ENCODE measurements at regions not wholly inside any gene's neighbourhood (a gene's known extent, or its start where the extent isn't known, plus 50 kb on each side); places are given as distances from the start of the nearest gene placed in this dataset.

DNA sequence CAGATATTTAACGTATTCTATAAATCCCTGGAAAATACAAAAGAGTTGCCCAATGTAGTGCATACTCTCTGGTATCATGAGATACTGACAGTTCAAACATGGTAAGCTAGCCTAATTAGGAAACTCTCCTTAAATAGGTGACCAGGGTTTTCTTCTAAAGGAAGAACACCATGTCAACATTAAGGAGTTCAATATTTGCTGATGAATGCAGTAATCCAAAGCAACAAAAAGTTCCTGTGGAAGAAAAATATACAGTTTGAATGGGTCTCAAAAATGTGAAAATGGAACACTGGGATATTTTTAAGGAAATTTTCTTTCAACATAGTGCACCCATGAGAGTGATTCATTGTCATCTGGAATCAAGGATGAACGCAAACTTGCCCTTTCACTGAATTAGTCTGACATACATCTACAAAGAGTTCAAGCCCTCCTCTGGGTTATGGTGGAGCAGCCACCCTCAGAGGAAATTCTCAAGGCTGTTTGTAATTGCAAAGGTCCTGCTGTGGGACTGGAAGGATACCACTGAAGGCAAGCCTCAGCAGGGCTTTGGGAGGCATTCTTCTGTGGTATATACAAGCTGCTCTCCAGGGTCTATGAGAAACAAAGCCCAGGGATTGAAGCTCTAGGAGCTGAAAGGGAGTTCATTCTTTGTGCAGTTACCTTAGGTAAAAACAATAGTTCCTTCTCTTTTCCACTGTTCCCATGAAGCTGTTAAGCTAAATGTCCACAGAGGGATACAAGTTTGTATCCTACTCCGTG, 700.3 kb downstream of the TUSC7 start:
- no peaks in the 10 kb centered on the region for H3K9me3 ChIP-seq (replicated peaks in 1 of 3)

DNA sequence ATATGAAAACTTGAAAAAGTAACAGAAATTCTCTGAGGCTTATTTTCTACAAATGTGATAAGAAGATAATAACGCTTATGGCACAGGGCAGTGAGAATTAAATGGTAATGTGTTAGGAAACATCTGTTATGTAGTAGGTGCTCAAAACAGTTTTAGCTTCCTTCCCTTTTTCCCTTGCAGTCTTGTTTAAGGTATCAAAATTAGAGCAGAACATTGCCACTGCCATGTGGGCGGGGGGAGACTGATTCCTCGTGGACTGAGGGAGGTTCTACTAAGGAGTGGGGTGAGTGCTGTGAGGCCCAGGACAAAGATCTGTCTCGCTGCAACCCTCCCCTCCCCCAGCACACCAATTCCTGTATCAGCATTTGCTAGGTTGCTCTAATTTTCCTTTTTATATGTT, 702.4 kb downstream of the TUSC7 start:
- no peaks in the 10 kb centered on the region for H3K36me3 ChIP-seq (replicated peaks in 1 of 2)
- peaks cover 0 to 19% of the 10 kb centered on the region in 2 donors for H3K4me1 ChIP-seq (replicated peaks in 1 of 2)
- no peaks in the 10 kb centered on the region for H3K9me3 ChIP-seq (replicated peaks in 1 of 3)
- TF ChIP-seq POLR2A (IDR thresholded peaks at IDR 0.05), result no peak
- TF ChIP-seq, protein P1, sequence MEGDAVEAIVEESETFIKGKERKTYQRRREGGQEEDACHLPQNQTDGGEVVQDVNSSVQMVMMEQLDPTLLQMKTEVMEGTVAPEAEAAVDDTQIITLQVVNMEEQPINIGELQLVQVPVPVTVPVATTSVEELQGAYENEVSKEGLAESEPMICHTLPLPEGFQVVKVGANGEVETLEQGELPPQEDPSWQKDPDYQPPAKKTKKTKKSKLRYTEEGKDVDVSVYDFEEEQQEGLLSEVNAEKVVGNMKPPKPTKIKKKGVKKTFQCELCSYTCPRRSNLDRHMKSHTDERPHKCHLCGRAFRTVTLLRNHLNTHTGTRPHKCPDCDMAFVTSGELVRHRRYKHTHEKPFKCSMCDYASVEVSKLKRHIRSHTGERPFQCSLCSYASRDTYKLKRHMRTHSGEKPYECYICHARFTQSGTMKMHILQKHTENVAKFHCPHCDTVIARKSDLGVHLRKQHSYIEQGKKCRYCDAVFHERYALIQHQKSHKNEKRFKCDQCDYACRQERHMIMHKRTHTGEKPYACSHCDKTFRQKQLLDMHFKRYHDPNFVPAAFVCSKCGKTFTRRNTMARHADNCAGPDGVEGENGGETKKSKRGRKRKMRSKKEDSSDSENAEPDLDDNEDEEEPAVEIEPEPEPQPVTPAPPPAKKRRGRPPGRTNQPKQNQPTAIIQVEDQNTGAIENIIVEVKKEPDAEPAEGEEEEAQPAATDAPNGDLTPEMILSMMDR (IDR thresholded peaks at IDR 0.05), result no peak
- no peak for DNase-seq
- no peak overlapping the region for H3K27ac ChIP-seq
- no peaks in the 10 kb centered on the region for H3K27me3 ChIP-seq
- intact Hi-C loops (cut with DNase I), result no loop called here
- WGBS, 4 donors, result 49 to 57% (median 54%) methylated on average over 4 of the region's 4 CpGs
- H3K4me3 ChIP-seq, result no peak overlapping the region

More for the DNA sequence above, 700.3 kb downstream of the TUSC7 start:
- Histone ChIP-seq H3K27me3 (no peaks in the 10 kb centered on the region), H3K27ac (no peak overlapping the region), H3K4me1 (replicated peaks in 1 of 2) (peaks cover 0 to 19% of the 10 kb centered on the region in 2 donors), H3K4me3 (no peak overlapping the region), H3K36me3 (replicated peaks in 1 of 2) (no peaks in the 10 kb centered on the region)
- 76 to 83% (median 79%) methylated on average over 3 of the region's 3 CpGs for WGBS, 4 donors
- DNase-seq, result no peak
- intact Hi-C loops (cut with DNase I), result no loop called here
- TF ChIP-seq, protein P1 (IDR thresholded peaks at IDR 0.05), result no peak
- TF ChIP-seq POLR2A (IDR thresholded peaks at IDR 0.05), result no peak

DNA sequence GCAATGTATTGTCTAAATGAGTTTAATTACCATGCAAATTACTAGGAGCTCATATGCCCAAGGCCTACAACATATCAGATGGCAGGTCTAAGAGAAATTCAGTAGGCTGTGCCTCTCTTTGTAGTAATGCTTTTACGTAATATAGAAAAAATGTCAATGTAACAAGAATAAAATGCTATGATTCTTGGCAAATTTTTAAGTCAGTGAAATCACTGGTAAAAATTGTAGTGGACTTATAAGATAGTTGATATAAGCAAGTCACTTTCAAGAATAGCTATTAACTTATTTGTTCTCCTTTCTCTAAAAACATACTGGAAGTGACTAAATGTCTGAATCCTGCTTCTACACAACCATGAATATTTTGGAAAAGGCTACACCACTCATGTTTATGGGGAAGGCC, 707.8 kb downstream of the TUSC7 start:
- Histone ChIP-seq H3K27ac (no peak overlapping the region), H3K9me3 (replicated peaks in 1 of 3) (no peaks in the 10 kb centered on the region), H3K4me3 (no peak overlapping the region), H3K4me1 (replicated peaks in 1 of 2) (no peaks in the 10 kb centered on the region), H3K27me3 (no peaks in the 10 kb centered on the region), H3K36me3 (replicated peaks in 1 of 2) (no peaks in the 10 kb centered on the region)
- intact Hi-C loops (cut with DNase I), result no loop called here
- no peak for DNase-seq
- TF ChIP-seq POLR2A (IDR thresholded peaks at IDR 0.05), result no peak
- TF ChIP-seq, protein P1 (IDR thresholded peaks at IDR 0.05), result no peak
- WGBS, 4 donors, result 90 to 97% (median 95%) methylated on average over 1 of the region's 1 CpG

DNA sequence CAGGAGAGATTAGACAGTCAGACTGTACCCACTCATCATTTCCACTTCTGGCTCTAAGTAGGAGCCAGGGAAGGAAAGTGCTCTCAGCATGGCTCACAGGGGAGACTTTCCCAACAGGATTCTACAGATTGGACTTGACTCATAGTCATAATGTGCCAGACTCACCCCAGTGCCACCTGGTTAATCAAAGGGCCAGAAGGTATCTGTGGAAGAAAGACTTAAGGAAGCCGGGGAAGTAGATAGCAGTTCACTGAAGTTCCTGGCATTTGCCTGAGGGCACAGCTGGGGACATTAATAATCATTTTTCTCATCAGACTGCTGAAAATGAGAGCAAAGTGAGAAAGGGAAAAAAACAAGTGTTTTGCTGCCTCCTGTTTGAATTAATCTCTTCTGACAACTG, 717.5 kb downstream of the TUSC7 start:
- H3K4me3 ChIP-seq, result no peak overlapping the region

More for the DNA sequence above, 717.5 kb downstream of the TUSC7 start:
- H3K27ac ChIP-seq, result no peak overlapping the region
- H3K36me3 ChIP-seq (replicated peaks in 1 of 2), result no peaks in the 10 kb centered on the region
- no peak for DNase-seq
- H3K4me1 ChIP-seq (replicated peaks in 1 of 2), result peaks cover 0 to 9% of the 10 kb centered on the region in 2 donors
- intact Hi-C loops (cut with DNase I), result no loop called here
- WGBS, 4 donors, result 79 to 100% (median 87%) methylated on average over 1 of the region's 1 CpG
- H3K27me3 ChIP-seq, result no peaks in the 10 kb centered on the region
- peaks cover 0 to under 1% (median 0%) of the 10 kb centered on the region in 3 donors for H3K9me3 ChIP-seq (replicated peaks in 1 of 3)
- TF ChIP-seq POLR2A (IDR thresholded peaks at IDR 0.05), result no peak
- TF ChIP-seq, protein P1 (IDR thresholded peaks at IDR 0.05), result no peak

Measured in adrenal gland (tissue), 9 donors.